Cardiac fibroblast (primary cell): ENCODE measurements at regions not wholly inside any gene's neighbourhood (a gene's known extent, or its start where the extent isn't known, plus 50 kb on each side); places are given as distances from the start of the nearest gene placed in this dataset.
"Not testable (repeated sequence)": the region's sequence is repeated elsewhere in the genome, so short reads cannot be mapped to it uniquely, and the experiment has no call there.

Source experiments
- DNase-seq, 2 donors: peaks; one replicate each; pipeline versions ENCODE4 v3.0.0 to v3.0.0-alpha.2; 2010; ENCODE audit warnings: low read depth in 2 of 2
- H3K4me3 ChIP-seq, 2 donors: replicated peaks in 1 of 2; 1 replicate in 1 of 2; 2 replicates in 1 of 2; pipeline ENCODE4 v1.5.1; 2011; ENCODE audit warnings: low read depth in 2 of 2, low read length in 2 of 2, mild to moderate bottlenecking in 2 of 2, moderate library complexity in 1 of 2
- TF ChIP-seq, protein P1 (sequence below): IDR thresholded peaks from one replicate; pipeline ENCODE4 v1.5.1; 2011; ENCODE audit warnings: low read depth, mild to moderate bottlenecking, low read length, inconsistent platforms

DNA sequence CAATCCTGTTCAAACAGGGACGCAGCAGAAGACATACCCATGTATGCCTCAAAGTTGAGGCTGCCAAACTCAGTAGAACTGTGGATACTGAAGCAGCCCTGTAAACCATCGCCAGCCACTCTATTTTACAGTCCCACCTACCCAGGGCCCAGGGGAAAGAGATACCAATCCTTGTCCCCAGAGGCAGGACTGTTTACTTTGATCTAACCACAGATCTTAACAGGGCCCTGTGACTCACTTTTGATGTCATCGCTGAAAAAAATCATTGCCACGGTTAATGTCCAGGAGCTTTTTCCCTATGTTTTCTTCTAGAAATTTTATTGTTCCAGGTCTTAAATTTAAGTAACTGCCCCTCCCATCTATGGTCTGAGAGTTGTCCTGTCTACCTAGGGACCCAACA, 538.4 kb upstream of the NCAM2 start:
- TF ChIP-seq, protein P1, sequence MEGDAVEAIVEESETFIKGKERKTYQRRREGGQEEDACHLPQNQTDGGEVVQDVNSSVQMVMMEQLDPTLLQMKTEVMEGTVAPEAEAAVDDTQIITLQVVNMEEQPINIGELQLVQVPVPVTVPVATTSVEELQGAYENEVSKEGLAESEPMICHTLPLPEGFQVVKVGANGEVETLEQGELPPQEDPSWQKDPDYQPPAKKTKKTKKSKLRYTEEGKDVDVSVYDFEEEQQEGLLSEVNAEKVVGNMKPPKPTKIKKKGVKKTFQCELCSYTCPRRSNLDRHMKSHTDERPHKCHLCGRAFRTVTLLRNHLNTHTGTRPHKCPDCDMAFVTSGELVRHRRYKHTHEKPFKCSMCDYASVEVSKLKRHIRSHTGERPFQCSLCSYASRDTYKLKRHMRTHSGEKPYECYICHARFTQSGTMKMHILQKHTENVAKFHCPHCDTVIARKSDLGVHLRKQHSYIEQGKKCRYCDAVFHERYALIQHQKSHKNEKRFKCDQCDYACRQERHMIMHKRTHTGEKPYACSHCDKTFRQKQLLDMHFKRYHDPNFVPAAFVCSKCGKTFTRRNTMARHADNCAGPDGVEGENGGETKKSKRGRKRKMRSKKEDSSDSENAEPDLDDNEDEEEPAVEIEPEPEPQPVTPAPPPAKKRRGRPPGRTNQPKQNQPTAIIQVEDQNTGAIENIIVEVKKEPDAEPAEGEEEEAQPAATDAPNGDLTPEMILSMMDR: no peak
- H3K4me3 ChIP-seq: no peak overlapping the region
- DNase-seq: no peak

DNA sequence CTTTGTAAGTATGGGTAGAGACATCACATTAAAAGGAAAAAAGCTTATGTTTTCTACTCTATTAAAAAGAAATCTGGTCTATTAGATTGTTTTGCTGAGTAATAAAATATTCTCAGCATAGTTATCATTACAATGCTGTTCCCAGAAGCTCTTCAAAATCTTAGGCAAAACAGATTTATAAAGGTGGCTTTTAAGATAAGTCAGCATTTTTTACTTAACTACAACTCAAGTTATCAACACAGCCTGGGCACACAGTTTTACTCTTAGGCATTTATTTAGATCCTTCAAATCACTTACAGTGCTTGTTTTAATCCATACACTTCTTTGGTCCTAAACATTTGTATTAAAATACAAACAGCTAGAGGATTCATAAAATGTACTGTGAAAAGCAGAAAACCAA, 534.8 kb upstream of the NCAM2 start:
- H3K4me3 ChIP-seq: no peak overlapping the region
- TF ChIP-seq, protein P1: no peak
- no peak for DNase-seq

DNA sequence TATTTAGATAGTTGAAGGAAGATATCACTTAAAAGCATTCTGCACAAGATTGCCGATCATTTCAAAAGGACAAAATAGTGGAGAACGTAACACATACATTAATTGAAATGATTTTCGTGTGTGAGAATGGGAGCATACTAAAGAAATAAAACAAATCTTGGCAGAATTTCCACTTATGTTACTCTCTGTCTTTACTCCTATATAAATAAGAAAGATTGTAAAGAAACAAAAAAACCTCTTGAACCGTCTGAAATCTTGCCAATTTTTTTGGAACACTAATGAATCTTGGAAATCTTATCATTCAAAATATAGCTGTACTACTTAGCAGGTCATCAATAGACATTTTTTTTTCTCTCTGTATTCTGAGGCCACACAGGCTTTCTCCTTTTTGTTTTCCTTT, 528.8 kb upstream of the NCAM2 start:
- H3K4me3 ChIP-seq: no peak overlapping the region
- TF ChIP-seq, protein P1: no peak
- DNase-seq: no peak

DNA sequence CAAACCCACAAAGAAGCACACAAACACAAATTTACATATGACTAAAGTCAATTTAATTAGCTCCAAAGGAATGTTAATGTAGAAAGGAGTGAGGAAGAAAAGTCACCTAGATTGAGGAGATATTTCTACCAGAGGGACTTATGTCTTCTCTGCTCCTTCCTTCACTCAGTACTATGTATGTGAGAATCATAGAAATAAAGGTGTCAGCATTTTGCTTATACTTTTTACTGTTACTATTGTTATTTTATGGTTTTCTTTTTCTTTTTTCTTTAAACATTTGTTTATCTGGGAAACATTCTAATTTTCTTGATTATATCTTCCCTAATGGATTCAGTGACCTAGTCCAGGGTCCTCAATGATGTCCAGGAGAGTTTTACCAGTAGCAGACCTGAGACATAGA, 511.9 kb upstream of the NCAM2 start:
- DNase-seq: no peak
- no peak overlapping the region for H3K4me3 ChIP-seq
- TF ChIP-seq, protein P1: no peak

DNA sequence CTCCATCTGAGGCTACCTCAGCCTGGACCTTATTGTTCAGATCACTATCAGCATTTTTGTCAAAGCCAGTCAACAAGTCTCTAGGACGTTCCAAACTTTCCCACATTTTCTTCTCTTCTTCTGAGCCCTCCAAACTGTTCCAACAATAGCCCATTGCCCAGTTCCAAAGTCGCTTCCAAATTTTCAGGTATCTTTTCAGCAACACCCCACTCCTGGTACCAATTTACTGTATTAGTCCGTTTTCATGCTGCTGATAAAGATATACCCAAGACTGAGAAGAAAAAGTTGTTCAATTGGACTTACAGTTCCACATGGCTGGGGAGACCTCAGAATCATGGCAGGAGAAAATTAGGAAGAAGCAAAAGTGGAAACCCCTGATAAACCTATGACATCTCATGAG, 495.3 kb upstream of the NCAM2 start:
- H3K4me3 ChIP-seq, DNase-seq: not testable (repeated sequence)

DNA sequence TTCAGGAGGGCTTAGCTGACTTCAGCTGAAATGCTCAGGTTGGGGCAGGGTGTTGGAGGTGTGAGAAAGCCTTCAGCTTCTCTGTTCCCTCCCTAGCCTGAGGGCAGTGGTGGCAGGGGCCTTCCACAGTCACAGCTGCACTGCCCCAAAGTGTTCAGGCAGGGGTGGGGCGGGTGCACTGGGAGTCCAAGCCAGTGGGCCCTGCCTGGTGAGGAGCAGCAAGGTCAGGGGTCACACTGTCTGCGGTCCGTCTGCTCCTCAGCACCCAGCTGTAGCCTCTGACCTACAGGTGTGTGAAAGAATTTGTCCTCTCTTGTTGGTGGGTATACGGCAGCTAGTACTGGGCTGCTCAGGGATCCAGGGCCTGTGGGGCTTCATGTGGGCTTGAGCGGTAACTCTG, 490.4 kb upstream of the NCAM2 start:
- no peak for DNase-seq
- H3K4me3 ChIP-seq: no peak overlapping the region
- TF ChIP-seq, protein P1: no peak

DNA sequence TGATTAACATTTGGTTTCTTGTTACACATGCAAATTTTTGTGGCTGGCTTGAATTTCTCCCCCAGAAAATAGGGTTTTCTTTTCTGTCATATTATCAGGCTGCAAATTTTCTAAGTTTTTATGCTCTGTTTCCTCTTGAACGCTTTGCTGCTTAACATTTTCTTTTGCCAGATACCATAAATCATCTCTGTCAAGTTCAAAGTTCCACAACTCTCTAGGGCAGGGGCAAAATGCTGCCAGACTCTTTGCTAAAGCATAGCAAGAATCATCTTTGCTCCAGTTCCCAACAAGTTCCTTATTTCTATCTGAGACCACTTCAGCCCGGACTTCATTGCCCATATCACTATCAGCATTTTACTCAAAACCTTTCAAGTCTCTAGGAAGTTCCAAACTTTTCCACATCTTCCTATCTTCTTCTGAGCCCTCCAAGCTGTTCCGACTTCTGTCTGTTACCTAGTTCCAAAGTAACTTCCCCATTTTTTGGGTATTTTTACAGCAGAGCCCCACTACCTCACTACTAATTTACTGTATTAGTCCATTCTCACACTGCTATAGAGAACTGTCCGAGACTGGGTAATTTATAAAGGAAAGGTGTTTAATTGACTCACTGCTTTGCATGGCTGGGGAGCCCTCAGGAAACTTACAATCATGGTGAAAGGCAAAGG, 486.9 kb upstream of the NCAM2 start:
- DNase-seq: no peak
- no peak overlapping the region for H3K4me3 ChIP-seq
- TF ChIP-seq, protein P1: no peak
